H9 (cell line): ENCODE measurements at regions not wholly inside any gene's neighbourhood (a gene's known extent, or its start where the extent isn't known, plus 50 kb on each side); places are given as distances from the start of the nearest gene placed in this dataset.

Experiments used
- DNase-seq: peaks from one replicate; pipeline ENCODE4 v3.0.0-alpha.2; 2017
- H2AFZ ChIP-seq: one replicate; pipeline ENCODE4 v1.6.1; 2013; ENCODE audit warnings: mild to moderate bottlenecking, low read length, control low read depth, moderate library complexity
- H2AK5ac ChIP-seq: 2 replicates; pipeline ENCODE4 v1.6.1; 2013; ENCODE audit warnings: low read length, control low read depth, mixed read lengths; ENCODE audit not compliant: insufficient read length
- H2BK120ac ChIP-seq: one replicate; pipeline ENCODE4 v1.6.1; 2013; ENCODE audit warnings: low read depth, mild to moderate bottlenecking, low read length, control low read depth, inconsistent platforms; ENCODE audit not compliant: poor library complexity, severe bottlenecking
- H2BK12ac ChIP-seq: 2 replicates; pipeline ENCODE4 v1.6.1; 2013; ENCODE audit warnings: low read length, control low read depth, mixed read lengths, low read depth; ENCODE audit not compliant: insufficient read length
- H2BK15ac ChIP-seq: 2 replicates; pipeline ENCODE4 v1.6.1; 2013; ENCODE audit warnings: low read depth, low read length, control low read depth
- H2BK20ac ChIP-seq: one replicate; pipeline ENCODE4 v1.6.1; 2013; ENCODE audit warnings: low read depth, mild to moderate bottlenecking, low read length, control low read depth, inconsistent platforms; ENCODE audit not compliant: poor library complexity, severe bottlenecking
- H2BK5ac ChIP-seq: 2 replicates; pipeline ENCODE4 v1.6.1; 2013; ENCODE audit warnings: low read length, control low read depth, mixed read lengths; ENCODE audit not compliant: insufficient read length
- H3K14ac ChIP-seq: 2 replicates; pipeline ENCODE4 v1.6.1; 2013; ENCODE audit warnings: low read length, control low read depth; ENCODE audit not compliant: insufficient read depth
- H3K18ac ChIP-seq: 2 replicates; pipeline ENCODE4 v1.6.1; 2013; ENCODE audit warnings: low read depth, mild to moderate bottlenecking, mixed read lengths, low read length, control low read depth; ENCODE audit not compliant: insufficient read length
- H3K23ac ChIP-seq: 2 replicates; pipeline ENCODE4 v1.6.1; 2013; ENCODE audit warnings: low read length, control low read depth, mixed read lengths, low read depth; ENCODE audit not compliant: insufficient read length
- H3K23me2 ChIP-seq: 2 replicates; pipeline ENCODE4 v1.6.1; 2013; ENCODE audit warnings: low read depth, mild to moderate bottlenecking, mixed read lengths, low read length, control low read depth; ENCODE audit not compliant: insufficient read length, poor library complexity, severe bottlenecking
- H3K27ac ChIP-seq: 2 replicates; pipeline ENCODE4 v1.5.1; 2013; ENCODE audit warnings: low read length, control low read depth, mixed read lengths, low read depth; ENCODE audit not compliant: insufficient read length
- H3K27me3 ChIP-seq: 2 replicates; pipeline ENCODE4 v1.6.1; 2013; ENCODE audit warnings: low read length, control low read depth, inconsistent platforms; ENCODE audit not compliant: insufficient read depth
- H3K4ac ChIP-seq: 2 replicates; pipeline ENCODE4 v1.6.1; 2013; ENCODE audit warnings: low read depth, mild to moderate bottlenecking, control low read depth, inconsistent platforms, low read length, moderate library complexity
- H3K4me1 ChIP-seq: 2 replicates; pipeline ENCODE4 v1.6.1; 2013; ENCODE audit warnings: low read length, control low read depth, inconsistent platforms; ENCODE audit not compliant: insufficient read depth
- H3K4me2 ChIP-seq: 2 replicates; pipeline ENCODE4 v1.6.1; 2013; ENCODE audit warnings: low read length, control low read depth, mixed read lengths; ENCODE audit not compliant: insufficient read length, insufficient read depth
- H3K56ac ChIP-seq: 2 replicates; pipeline ENCODE4 v1.6.1; 2013; ENCODE audit warnings: low read depth, mild to moderate bottlenecking, mixed read lengths, low read length, control low read depth; ENCODE audit not compliant: insufficient read length
- H3K79me1 ChIP-seq: 2 replicates; pipeline ENCODE4 v1.6.1; 2013; ENCODE audit warnings: low read depth, mild to moderate bottlenecking, moderate library complexity, low read length, control low read depth, inconsistent platforms; ENCODE audit not compliant: insufficient read depth, poor library complexity, severe bottlenecking
- H3K79me2 ChIP-seq: 2 replicates; pipeline ENCODE4 v1.6.1; 2013; ENCODE audit warnings: low read length, control low read depth, inconsistent platforms; ENCODE audit not compliant: insufficient read depth
- H3K9ac ChIP-seq: 2 replicates; pipeline ENCODE4 v1.6.1; 2013; ENCODE audit warnings: low read length, control low read depth, mixed read lengths; ENCODE audit not compliant: insufficient read length; ENCODE audit errors: extremely low read depth
- H3K9me3 ChIP-seq: one replicate; pipeline ENCODE4 v1.6.1; 2013; ENCODE audit warnings: low read depth, low read length, inconsistent platforms; ENCODE audit not compliant: control insufficient read depth
- H3T11ph ChIP-seq: one replicate; pipeline ENCODE4 v1.6.1; 2013; ENCODE audit warnings: mild to moderate bottlenecking, low read length, control low read depth, inconsistent platforms
- H4K20me1 ChIP-seq: one replicate; pipeline ENCODE4 v1.6.1; 2013; ENCODE audit not compliant: control insufficient read depth, insufficient read length, insufficient read depth
- H4K5ac ChIP-seq: 2 replicates; pipeline ENCODE4 v1.6.1; 2013; ENCODE audit warnings: low read depth, mild to moderate bottlenecking, mixed read lengths, low read length, control low read depth; ENCODE audit not compliant: insufficient read length
- H4K8ac ChIP-seq: replicated peaks from 2 replicates; pipeline ENCODE4 v1.6.1; 2013; ENCODE audit warnings: low read length, control low read depth, mixed read lengths, low read depth; ENCODE audit not compliant: insufficient read length
- H4K91ac ChIP-seq: 2 replicates; pipeline ENCODE4 v1.6.1; 2013; ENCODE audit warnings: low read depth, mild to moderate bottlenecking, moderate library complexity, mixed read lengths, low read length, control low read depth; ENCODE audit not compliant: insufficient read length
- H3K27ac Mint-ChIP-seq, 3 experiments: 2 replicates in 2 of 3; 3 replicates in 1 of 3; pipeline ENCODE4 v1.8.0; 2020 to 2021; ENCODE audit warnings: mixed read lengths in 3 of 3, mild to moderate bottlenecking in 1 of 3, moderate library complexity in 1 of 3
- H3K27me3 Mint-ChIP-seq: 2 replicates; pipeline ENCODE4 v1.8.0; 2021; ENCODE audit warnings: low read depth, mild to moderate bottlenecking, moderate library complexity, mixed read lengths
- H3K36me3 Mint-ChIP-seq, 3 experiments: 2 replicates in 2 of 3; 3 replicates in 1 of 3; pipeline ENCODE4 v1.8.0; 2020 to 2021; ENCODE audit warnings: low read depth in 3 of 3, mixed read lengths in 3 of 3; ENCODE audit not compliant: insufficient read depth in 1 of 3
- H3K4me1 Mint-ChIP-seq, 2 experiments: 2 replicates each; pipeline ENCODE4 v1.8.0; 2020; ENCODE audit warnings: mixed read lengths in 2 of 2
- H3K4me3 Mint-ChIP-seq, 2 experiments: 2 replicates in 1 of 2; 3 replicates in 1 of 2; pipeline ENCODE4 v1.8.0; 2020 to 2021; ENCODE audit warnings: mild to moderate bottlenecking in 2 of 2, mixed read lengths in 2 of 2, moderate library complexity in 1 of 2
- H3K9me3 Mint-ChIP-seq, 2 experiments: 2 replicates in 1 of 2; 3 replicates in 1 of 2; pipeline ENCODE4 v1.8.0; 2020; ENCODE audit warnings: mild to moderate bottlenecking in 2 of 2, mixed read lengths in 2 of 2, moderate library complexity in 1 of 2
- WGBS: extraction: QIAGEN DNeasy Blood & Tissue Kit; methylation state at CpG from one replicate; pipeline ENCODE4 v1.1.7; 2013; ENCODE audit warnings: missing lambda C conversion rate, low lambda C conversion rate, mixed read lengths; ENCODE audit not compliant: insufficient read length; ENCODE audit errors: extremely low coverage; 5-methylcytosine and 5-hydroxymethylcytosine counted together
- TF ChIP-seq, protein P1 (sequence below): fragments of 200-600 bp; sonication (generic); conservative IDR thresholded peaks from 3 replicates; pipeline ENCODE4 v1.8.0; 2021; ENCODE audit warnings: antibody characterized with exemption, mild to moderate bottlenecking

DNA sequence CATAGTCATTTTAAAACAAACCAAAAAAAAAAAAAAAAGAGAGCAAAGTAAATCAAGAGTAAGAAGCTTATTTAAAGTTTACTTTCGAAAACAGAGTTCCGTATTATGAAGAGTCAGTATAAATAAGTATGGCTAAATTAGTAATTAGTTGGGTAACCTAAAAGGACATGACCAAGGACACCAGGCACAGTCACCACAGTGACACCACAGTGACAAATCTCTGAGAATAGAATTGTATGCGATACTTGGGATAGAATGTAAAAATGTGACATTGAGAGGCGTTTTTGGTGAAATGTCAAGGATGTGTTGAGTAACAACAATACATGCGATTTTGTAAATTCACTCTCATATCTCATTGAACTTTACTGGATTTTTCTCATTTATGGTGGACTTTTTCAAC lies 150.9 kb upstream of the SPEF2 start:
- Histone ChIP-seq H3K27ac (no peak overlapping the region), H3K4me2 (no peak overlapping the region), H4K5ac (no peak overlapping the region), H3K23me2 (no peaks in the 10 kb centered on the region), H3K23ac (no peak overlapping the region), H2BK20ac (no peak overlapping the region), H2BK120ac (no peak overlapping the region), H3K79me2 (no peaks in the 10 kb centered on the region), H3T11ph (no peak overlapping the region), H3K9me3 (no peaks in the 10 kb centered on the region), H3K4me1 (no peaks in the 10 kb centered on the region), H3K18ac (no peak overlapping the region), H3K9ac (no peak overlapping the region), H2BK12ac (no peak overlapping the region), H3K27me3 (no peaks in the 10 kb centered on the region), H3K56ac (no peak overlapping the region), H2BK15ac (no peak overlapping the region), H3K79me1 (no peaks in the 10 kb centered on the region), H2BK5ac (no peak overlapping the region), H2AK5ac (no peak overlapping the region), H3K4ac (no peak overlapping the region), H4K20me1 (no peaks in the 10 kb centered on the region), H2AFZ (no peak overlapping the region), H4K91ac (no peak overlapping the region), H3K14ac (no peak overlapping the region), H4K8ac (no peak overlapping the region)
- H3K27me3 Mint-ChIP-seq: no peaks in the 10 kb centered on the region
- no CpG with 5 or more reads among the region's 5 CpGs for WGBS
- no peaks in the 10 kb centered on the region for H3K36me3 Mint-ChIP-seq
- TF ChIP-seq, protein P1, sequence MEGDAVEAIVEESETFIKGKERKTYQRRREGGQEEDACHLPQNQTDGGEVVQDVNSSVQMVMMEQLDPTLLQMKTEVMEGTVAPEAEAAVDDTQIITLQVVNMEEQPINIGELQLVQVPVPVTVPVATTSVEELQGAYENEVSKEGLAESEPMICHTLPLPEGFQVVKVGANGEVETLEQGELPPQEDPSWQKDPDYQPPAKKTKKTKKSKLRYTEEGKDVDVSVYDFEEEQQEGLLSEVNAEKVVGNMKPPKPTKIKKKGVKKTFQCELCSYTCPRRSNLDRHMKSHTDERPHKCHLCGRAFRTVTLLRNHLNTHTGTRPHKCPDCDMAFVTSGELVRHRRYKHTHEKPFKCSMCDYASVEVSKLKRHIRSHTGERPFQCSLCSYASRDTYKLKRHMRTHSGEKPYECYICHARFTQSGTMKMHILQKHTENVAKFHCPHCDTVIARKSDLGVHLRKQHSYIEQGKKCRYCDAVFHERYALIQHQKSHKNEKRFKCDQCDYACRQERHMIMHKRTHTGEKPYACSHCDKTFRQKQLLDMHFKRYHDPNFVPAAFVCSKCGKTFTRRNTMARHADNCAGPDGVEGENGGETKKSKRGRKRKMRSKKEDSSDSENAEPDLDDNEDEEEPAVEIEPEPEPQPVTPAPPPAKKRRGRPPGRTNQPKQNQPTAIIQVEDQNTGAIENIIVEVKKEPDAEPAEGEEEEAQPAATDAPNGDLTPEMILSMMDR: no peak
- H3K4me1 Mint-ChIP-seq: peaks cover 0 to 2% of the 10 kb centered on the region in 2 experiments; a peak in 1 of 4 replicates
- no peak for DNase-seq
- no peak overlapping the region for H3K27ac Mint-ChIP-seq
- peaks cover 0 to 1% of the 10 kb centered on the region in 2 experiments; a peak in 1 of 5 replicates for H3K9me3 Mint-ChIP-seq
- no peak overlapping the region for H3K4me3 Mint-ChIP-seq
